GM12891 (cell line): ENCODE measurements at regions not wholly inside any gene's neighbourhood (a gene's known extent, or its start where the extent isn't known, plus 50 kb on each side); places are given as distances from the start of the nearest gene placed in this dataset.

ENCODE experiments used
- POLR2A ChIP-seq: IDR thresholded peaks from 2 replicates; pipeline ENCODE4 v1.6.1; 2011; ENCODE audit warnings: low read depth, low read length, control low read depth
- POLR2AphosphoS5 ChIP-seq: IDR thresholded peaks from 2 replicates; pipeline ENCODE4 v1.6.1; 2011; ENCODE audit warnings: low read depth, low read length, control low read depth
- POU2F2 ChIP-seq: IDR thresholded peaks from 2 replicates; pipeline ENCODE4 v1.6.1; 2011; ENCODE audit warnings: low read depth, mild to moderate bottlenecking, control low read depth, low read length, moderate library complexity
- TAF1 ChIP-seq: IDR thresholded peaks from 2 replicates; pipeline ENCODE4 v1.6.1; 2011; ENCODE audit warnings: low read depth, low read length, control low read depth

DNA sequence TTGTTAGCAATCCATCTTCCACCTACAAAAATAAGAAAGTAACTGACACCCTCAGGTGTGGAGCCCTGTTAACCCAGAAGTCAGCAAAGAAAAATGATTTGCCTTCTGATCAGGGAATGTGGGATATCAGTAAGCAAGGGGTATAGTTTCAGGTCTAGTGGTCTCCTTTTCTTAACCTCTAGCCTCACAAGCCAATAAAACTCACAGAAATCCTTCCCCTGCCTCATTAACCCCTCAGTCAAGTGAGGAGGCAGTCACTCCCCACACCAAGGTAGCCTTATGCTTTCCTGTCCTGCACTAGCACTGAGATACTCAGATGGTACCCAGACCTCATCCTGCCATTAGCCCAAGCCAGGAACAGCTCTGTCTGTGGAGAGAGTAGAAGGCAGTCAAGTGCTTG lies 103.4 kb upstream of the VASH1 start:
- TF ChIP-seq POLR2AphosphoS5: no peak
- TF ChIP-seq POLR2A: no peak
- no peak for TF ChIP-seq TAF1
- no peak for TF ChIP-seq POU2F2
